GM19043 (cell line): ENCODE measurements at regions not wholly inside any gene's neighbourhood (a gene's known extent, or its start where the extent isn't known, plus 50 kb on each side); places are given as distances from the start of the nearest gene placed in this dataset.

Experiments
- ATAC-seq: cut with Tn5 transposase; IDR thresholded peaks from one replicate; pipeline ENCODE4 v1.9.1; 2021; ENCODE audit warnings: low read depth; ENCODE audit not compliant: unreplicated experiment

GRCh38 chr3:147575391-147575790 lies 166.2 kb downstream of the ZIC1 start:
- no peak for ATAC-seq

GRCh38 chr3:147582642-147583041 lies 173.5 kb downstream of the ZIC1 start:
- no peak for ATAC-seq

GRCh38 chr3:147589016-147589415 lies 179.9 kb downstream of the ZIC1 start:
- ATAC-seq = no peak

- ATAC-seq = no peak
Measured at GRCh38 chr3:147604136-147604535, 195.0 kb downstream of the ZIC1 start.

GRCh38 chr3:147613725-147614124 lies 204.6 kb downstream of the ZIC1 start:
- ATAC-seq = no peak

- no peak for ATAC-seq
Measured at GRCh38 chr3:147614210-147614609, 205.0 kb downstream of the ZIC1 start.

GRCh38 chr3:147615035-147615434 lies 205.9 kb downstream of the ZIC1 start:
- ATAC-seq = no peak

- no peak for ATAC-seq
Measured at GRCh38 chr3:147616998-147617619, 207.9 kb downstream of the ZIC1 start.

GRCh38 chr3:147618691-147619090 lies 209.5 kb downstream of the ZIC1 start:
- ATAC-seq = no peak

GRCh38 chr3:147619921-147620560 lies 210.9 kb downstream of the ZIC1 start:
- ATAC-seq = no peak

GRCh38 chr3:147620906-147621305 lies 211.7 kb downstream of the ZIC1 start:
- ATAC-seq = no peak

- no peak for ATAC-seq
Measured at GRCh38 chr3:147630921-147631415, 221.8 kb downstream of the ZIC1 start.

- no peak for ATAC-seq
Measured at GRCh38 chr3:147640781-147641180, 231.6 kb downstream of the ZIC1 start.

GRCh38 chr3:147645761-147646160 lies 236.6 kb downstream of the ZIC1 start:
- ATAC-seq = no peak

- no peak for ATAC-seq
Measured at GRCh38 chr3:147649475-147649874, 240.3 kb downstream of the ZIC1 start.

- ATAC-seq = no peak
Measured at GRCh38 chr3:147651107-147651778, 242.1 kb downstream of the ZIC1 start.

GRCh38 chr3:147652651-147653366 lies 243.6 kb downstream of the ZIC1 start:
- ATAC-seq = no peak

GRCh38 chr3:147653367-147653923 lies 244.3 kb downstream of the ZIC1 start:
- ATAC-seq = no peak

- no peak for ATAC-seq
Measured at GRCh38 chr3:147654827-147655226, 245.7 kb downstream of the ZIC1 start.

GRCh38 chr3:147655236-147655635 lies 246.1 kb downstream of the ZIC1 start:
- no peak for ATAC-seq

- ATAC-seq = no peak
Measured at GRCh38 chr3:147656023-147656422, 246.9 kb downstream of the ZIC1 start.
